ENCODE measurements at regions not wholly inside any gene's neighbourhood (a gene's known extent, or its start where the extent isn't known, plus 50 kb on each side); places are given as distances from the start of the nearest gene placed in this dataset.

DNA sequence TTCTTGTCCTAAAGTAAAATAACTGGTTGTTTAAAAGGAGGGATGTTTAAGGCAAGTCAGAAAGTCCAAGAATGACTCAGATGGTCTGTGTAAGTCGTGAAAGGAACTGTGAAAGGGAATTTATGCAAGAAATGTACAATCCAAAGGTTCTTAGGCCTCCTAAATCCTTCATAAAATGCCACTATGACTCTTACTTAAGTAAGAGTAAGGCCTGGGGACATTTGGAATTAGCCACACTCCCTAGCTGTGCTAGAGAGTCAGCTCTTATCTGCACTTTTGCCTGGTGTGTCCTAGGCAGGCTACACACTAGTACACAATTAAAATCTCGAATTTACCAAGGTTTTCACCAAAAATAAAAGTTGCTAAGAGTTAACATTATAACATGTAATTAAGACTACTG is 686.9 kb downstream of the UQCRFS1 start:
- Histone ChIP-seq H3K27me3 (replicated peaks in 1 of 7) (no peaks in the 10 kb centered on the region), H3K36me3 (no peaks in the 10 kb centered on the region), H3K4me1 (no peaks in the 10 kb centered on the region), H3K27ac (no peak overlapping the region), H3K9me3 (peaks cover 0 to 4% (median 0%) of the 10 kb centered on the region in 8 donors), H3K4me3 (no peak overlapping the region)
- TF ChIP-seq, protein P1, sequence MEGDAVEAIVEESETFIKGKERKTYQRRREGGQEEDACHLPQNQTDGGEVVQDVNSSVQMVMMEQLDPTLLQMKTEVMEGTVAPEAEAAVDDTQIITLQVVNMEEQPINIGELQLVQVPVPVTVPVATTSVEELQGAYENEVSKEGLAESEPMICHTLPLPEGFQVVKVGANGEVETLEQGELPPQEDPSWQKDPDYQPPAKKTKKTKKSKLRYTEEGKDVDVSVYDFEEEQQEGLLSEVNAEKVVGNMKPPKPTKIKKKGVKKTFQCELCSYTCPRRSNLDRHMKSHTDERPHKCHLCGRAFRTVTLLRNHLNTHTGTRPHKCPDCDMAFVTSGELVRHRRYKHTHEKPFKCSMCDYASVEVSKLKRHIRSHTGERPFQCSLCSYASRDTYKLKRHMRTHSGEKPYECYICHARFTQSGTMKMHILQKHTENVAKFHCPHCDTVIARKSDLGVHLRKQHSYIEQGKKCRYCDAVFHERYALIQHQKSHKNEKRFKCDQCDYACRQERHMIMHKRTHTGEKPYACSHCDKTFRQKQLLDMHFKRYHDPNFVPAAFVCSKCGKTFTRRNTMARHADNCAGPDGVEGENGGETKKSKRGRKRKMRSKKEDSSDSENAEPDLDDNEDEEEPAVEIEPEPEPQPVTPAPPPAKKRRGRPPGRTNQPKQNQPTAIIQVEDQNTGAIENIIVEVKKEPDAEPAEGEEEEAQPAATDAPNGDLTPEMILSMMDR (IDR thresholded peaks at IDR 0.05 in 8 of 11, conservative IDR thresholded peaks at IDR 0.05 in 3 of 11): no peak
- TF ChIP-seq POLR2A (IDR thresholded peaks at IDR 0.05) (no peak), POLR2AphosphoS5 (IDR thresholded peaks at IDR 0.05) (no peak)
- no peak for DNase-seq
- intact Hi-C loops (cut with DNase I; ENCODE audit: low total_unique reads): no loop called here
- 58 to 73% (median 69%) methylated on average over 2 of the region's 2 CpGs for WGBS, 5 donors

GRCh38 chr19:28523619-28524018 is 689.3 kb downstream of the UQCRFS1 start:
- H3K27me3 ChIP-seq (replicated peaks in 1 of 7): no peaks in the 10 kb centered on the region
- WGBS, 5 donors: 74 to 88% (median 80%) methylated on average over 4 of the region's 4 CpGs
- H3K4me1 ChIP-seq: no peaks in the 10 kb centered on the region
- no peak for DNase-seq
- H3K9me3 ChIP-seq: no peaks in the 10 kb centered on the region
- intact Hi-C loops (cut with DNase I; ENCODE audit: low total_unique reads): no loop called here
- no peak overlapping the region for H3K4me3 ChIP-seq
- H3K36me3 ChIP-seq: no peaks in the 10 kb centered on the region
- TF ChIP-seq POLR2AphosphoS5 (IDR thresholded peaks at IDR 0.05) (no peak), POLR2A (IDR thresholded peaks at IDR 0.05) (no peak)
- TF ChIP-seq, protein P1 (IDR thresholded peaks at IDR 0.05 in 8 of 11, conservative IDR thresholded peaks at IDR 0.05 in 3 of 11): no peak
- H3K27ac ChIP-seq: no peak overlapping the region

DNA sequence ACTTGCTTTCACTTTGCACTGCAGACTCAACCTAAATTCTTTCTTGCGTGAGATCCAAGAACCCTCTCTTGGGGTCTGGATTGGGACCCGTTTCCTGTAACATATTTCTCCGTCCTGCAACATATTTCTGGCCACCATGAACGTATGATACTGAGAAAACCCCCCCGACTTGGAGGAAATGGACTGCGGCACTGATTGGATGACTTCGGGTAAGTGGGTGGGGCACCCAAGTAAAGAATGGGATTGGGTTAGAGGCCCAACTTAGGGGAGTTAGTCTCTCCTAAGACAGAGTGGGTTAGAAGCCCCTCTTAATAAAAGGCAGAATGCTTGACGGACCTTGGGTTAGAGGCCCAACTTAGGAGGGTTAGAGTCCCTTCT is 690.4 kb downstream of the UQCRFS1 start:
- no peaks in the 10 kb centered on the region for H3K36me3 ChIP-seq
- intact Hi-C loops (cut with DNase I; ENCODE audit: low total_unique reads): no loop called here
- TF ChIP-seq, protein P1 (IDR thresholded peaks at IDR 0.05 in 8 of 11, conservative IDR thresholded peaks at IDR 0.05 in 3 of 11): no peak
- no peak overlapping the region for H3K4me3 ChIP-seq
- H3K27me3 ChIP-seq (replicated peaks in 1 of 7): no peaks in the 10 kb centered on the region
- DNase-seq: no peak
- H3K4me1 ChIP-seq: no peaks in the 10 kb centered on the region
- H3K9me3 ChIP-seq: no peaks in the 10 kb centered on the region
- 85 to 98% (median 89%) methylated on average over 8 of the region's 8 CpGs for WGBS, 5 donors
- H3K27ac ChIP-seq: no peak overlapping the region

GRCh38 chr19:28521614-28522544 is 691.1 kb downstream of the UQCRFS1 start:
- Histone ChIP-seq H3K27me3 (replicated peaks in 1 of 7) (no peaks in the 10 kb centered on the region), H3K27ac (no peak overlapping the region), H3K4me3 (no peak overlapping the region), H3K4me1 (no peaks in the 10 kb centered on the region), H3K36me3 (no peaks in the 10 kb centered on the region), H3K9me3 (no peaks in the 10 kb centered on the region)
- intact Hi-C loops (cut with DNase I; ENCODE audit: low total_unique reads): no loop called here
- 78 to 86% (median 84%) methylated on average over 9 of the region's 9 CpGs for WGBS, 5 donors
- DNase-seq: no peak
- no peak for TF ChIP-seq POLR2A (IDR thresholded peaks at IDR 0.05)
- TF ChIP-seq, protein P1 (IDR thresholded peaks at IDR 0.05 in 8 of 11, conservative IDR thresholded peaks at IDR 0.05 in 3 of 11): no peak

All from spleen (tissue), 11 donors.